ENCODE measurements at regions not wholly inside any gene's neighbourhood (a gene's known extent, or its start where the extent isn't known, plus 50 kb on each side); places are given as distances from the start of the nearest gene placed in this dataset.
"Not testable (repeated sequence)": the region's sequence is repeated elsewhere in the genome, so short reads cannot be mapped to it uniquely, and the experiment has no call there.

DNA sequence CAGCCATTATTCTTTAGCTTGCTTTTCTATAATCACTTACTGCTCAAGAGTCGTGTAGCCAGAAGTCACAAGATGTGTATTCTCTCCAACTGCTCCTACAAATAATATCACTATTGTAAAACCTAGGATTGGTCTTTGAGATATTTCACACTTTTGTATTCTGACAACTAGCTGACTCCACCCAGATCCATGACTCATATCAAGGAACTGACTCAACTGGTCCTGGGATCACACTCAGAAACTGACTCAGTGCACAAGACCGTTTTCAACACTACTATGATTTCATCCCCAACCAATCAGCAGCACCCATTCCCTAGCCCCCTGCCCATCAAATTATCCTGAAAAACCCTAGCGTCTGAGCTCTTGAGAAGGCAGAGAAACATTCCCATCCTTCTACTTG lies 56.5 kb upstream of the ORC5 start:
- no peak for DNase-seq (ENCODE audit: low spot score)

GRCh38 chr7:104267701-104268368 lies 60.0 kb upstream of the ORC5 start:
- no peak for DNase-seq (ENCODE audit: low spot score)

- DNase-seq (ENCODE audit: low spot score), result no peak
Measured at GRCh38 chr7:104271948-104272347, 56.5 kb upstream of the LHFPL3 start.

DNA sequence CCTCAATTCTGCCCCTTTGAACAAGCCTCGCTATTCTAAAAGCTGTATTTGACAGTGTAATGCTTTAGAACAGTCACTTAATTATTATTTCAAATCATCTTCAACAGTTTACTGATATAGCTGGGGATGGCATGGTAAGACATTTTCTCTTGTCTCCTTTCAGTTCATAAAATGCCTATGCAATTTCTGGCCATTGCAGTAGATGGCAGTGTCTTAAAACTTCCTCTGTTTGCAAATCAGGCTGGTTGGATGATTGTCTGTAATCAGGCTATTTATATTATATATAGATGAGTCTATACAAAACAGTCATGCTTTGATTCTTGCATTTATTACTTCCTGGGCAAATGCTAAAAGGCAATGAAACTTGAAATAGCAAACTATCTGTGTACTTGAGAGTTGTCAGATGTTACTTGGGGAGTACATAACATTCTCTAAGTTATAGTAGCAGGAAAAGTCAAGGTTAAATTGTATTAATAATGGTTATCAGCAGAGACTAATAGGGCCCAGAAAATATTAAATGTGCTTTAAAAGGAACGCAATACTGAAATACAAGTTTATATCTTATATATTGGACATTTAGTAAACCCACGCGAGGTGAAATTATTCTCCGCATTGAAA lies 55.5 kb upstream of the LHFPL3 start:
- DNase-seq (ENCODE audit: low spot score), result peak; percentile 34

GRCh38 chr7:104275900-104276299 lies 52.5 kb upstream of the LHFPL3 start:
- peak; percentile 7 for DNase-seq (ENCODE audit: low spot score)

GRCh38 chr7:104276730-104277129 lies 51.7 kb upstream of the LHFPL3 start:
- not testable (repeated sequence) for DNase-seq (ENCODE audit: low spot score)
